Muscle of arm (tissue), 1 donor: ENCODE measurements at regions not wholly inside any gene's neighbourhood (a gene's known extent, or its start where the extent isn't known, plus 50 kb on each side); places are given as distances from the start of the nearest gene placed in this dataset.
"Not testable (repeated sequence)": the region's sequence is repeated elsewhere in the genome, so short reads cannot be mapped to it uniquely, and the experiment has no call there.

ENCODE experiments used
- DNase-seq: peaks from one replicate; pipeline ENCODE4 v3.0.0-alpha.2; 2013

DNA sequence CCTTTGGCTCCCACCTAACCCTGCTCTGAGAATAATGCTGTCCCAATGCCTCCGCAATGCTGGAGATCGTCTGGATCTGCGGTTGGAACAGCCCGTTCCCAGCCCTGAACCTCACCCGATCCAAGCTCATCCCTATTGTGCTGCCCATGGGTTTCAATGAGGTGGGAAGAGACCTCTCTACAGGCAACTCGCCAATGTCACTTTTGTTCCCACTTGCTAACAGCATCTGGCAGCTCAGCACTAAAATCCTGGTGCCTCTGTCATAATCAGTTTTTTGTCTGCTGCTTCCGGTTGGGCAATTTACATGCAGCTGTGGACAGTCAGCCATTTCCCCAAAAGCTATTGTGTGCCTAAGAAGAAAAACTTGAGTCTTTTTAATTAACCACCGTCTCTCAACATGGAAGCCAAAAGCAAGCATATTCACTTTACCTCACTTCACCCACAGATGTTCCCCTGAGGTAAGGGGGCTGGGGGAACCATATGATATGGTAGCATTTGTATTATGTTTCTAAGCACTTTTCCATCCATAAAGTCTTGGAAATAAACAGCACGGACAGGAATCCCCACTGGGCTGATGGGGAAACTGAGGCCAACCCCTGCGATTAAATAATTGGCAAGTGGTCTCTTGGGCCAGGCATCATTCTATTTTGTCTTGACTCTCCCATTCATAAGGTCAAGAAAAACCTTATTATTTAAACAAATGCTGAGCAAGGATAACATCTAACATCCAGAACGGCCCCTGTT lies 159.2 kb upstream of the CDH5 start:
- peak; percentile 27 for DNase-seq

DNA sequence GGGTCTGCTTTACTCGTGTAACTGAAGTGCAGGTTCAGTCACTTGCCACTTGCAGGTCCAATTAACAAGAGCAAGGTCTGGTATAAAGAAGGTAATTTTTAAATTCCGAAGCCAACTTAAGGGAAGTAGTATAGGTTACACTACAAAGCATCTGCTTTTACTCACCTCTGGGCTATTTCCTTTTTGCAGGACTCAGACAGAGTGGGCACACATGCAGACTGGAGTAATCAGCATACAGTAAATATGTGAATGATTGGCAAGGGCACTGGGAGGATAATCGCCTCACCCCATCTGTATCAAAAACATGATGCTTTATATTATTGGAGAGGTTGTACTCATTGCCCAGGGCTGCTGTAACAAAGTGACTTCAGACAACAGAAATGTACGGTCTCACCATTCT lies 160.1 kb upstream of the CDH5 start:
- DNase-seq: no peak

DNA sequence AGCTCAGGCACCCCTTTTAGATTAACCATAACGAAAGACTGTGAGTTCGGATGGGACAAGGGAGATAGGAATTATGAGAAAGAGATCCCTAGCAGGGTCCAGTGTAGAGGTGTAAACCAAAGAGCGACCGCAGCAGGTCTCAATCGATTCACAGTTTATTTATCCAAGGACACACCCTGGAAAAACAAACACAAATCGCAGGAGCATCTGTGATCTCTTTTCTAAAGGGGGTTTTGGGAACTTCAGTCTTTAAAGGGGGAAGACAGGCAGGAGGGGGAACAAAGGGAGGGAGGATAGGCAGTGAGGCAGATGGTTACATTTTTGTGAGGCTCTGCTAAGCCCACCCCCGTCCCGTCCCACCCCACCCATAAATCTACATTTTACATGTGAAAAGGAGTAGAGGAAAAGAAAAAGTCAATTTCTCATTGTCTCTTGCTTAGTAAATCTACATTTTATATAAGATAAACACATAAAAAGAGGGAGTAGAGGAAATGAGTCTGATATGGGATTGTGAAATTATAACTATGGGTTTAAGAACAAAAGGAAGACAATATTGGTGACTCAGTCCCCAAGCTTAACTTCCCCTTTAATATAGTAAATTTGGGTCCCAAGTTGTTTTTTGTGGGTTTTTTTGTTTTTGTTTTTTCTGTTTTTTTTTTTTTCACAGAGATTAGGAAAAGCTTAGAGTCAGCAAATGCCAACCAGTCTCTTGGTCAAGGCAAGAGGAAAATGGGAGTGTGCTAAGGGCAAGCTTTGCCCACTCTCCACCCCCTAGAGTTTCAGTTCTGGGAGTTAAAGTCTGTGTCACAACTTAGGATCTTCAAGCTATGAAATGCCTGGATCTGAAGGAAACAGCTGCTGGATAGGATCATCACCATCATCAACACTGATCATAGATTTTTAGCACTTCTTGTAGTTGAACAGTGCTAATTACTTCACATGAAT lies 160.9 kb upstream of the CDH5 start:
- no peak for DNase-seq

GRCh38 chr16:66204756-66205155 lies 161.7 kb upstream of the CDH5 start:
- no peak for DNase-seq

DNA sequence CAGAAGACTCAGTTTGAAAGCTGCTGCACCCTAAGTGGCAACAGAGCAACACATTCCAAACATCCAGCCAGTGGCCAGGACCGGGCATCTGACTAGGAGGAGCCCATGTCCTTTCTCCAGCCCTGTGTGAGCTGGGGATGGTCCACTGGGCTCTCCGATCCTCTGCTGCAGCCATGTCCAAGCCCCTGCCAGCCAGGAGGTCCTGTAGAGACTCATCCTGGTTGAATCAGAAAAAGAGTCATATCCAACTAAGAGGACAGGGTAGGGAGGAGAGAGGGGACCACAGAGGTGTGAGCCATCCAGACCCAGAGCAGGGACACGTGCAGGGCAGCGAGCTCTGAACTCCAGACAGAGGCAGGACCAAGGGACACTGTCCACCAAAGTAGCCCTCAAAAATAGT lies 163.0 kb upstream of the CDH5 start:
- DNase-seq: no peak

DNA sequence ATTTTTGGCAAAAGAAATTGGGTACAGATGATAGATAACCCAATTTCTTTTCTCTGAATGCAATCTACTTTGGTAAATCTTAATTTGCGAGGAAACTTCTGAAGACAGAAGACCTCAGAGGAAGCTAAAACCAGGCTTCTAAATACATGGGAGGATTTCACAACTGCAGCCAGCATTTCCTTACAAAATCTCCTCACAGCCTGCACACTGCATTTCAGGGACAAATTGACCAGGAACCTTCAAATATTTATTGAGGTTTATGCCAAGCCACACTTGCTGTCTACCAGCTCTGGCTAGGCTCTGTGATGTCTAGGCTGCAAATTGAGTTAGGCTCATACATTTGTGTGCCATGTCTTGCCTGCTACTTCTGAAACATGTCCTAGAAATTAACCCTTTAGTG lies 167.3 kb upstream of the CDH5 start:
- no peak for DNase-seq

DNA sequence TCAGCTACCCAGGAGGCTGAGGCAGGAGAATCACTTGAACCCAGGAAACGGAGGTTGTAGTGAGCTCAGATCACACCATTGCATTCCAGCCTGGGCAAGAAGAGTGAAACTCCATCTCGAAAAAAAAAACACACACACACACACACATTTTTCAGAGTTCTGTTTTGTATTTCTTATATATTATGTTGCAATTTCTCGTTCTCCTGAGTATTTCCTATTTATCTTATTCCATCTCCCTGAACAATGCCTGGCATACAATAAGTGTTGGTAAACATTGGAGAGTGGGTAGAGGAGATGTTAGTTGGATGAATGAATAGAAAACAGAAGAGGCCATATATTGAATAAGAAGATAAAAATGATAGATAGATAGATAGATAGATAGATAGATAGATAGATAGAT lies 167.8 kb upstream of the CDH5 start:
- no peak for DNase-seq

DNA sequence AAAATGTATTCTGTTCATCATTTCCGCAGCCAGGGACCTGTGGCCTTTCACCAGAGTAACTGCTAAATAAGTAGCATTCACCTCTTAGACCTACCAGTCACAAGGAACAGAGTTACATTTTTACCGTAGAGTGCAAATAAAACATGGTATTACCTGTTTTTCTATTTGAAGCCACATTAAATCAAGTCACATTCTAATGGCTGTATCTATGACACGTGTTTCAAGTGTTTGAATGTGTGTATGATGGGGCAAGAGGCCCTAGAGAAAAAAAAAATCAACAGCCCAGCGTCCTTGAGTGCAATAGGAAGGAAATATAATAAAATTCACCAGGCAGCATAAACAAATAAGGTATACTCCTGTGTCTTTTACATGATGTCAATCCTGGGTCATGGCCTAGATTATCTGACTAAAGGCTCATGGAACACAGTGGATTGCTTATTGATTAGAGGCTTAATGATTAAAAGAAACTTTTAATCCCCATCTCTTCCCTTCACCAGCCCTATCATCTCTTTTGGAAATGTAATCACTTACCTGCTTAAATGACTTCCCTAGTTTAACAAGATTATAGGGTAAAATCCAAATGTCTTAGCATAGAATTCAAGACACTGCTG lies 168.7 kb upstream of the CDH5 start:
- no peak for DNase-seq

- DNase-seq: no peak
Measured at GRCh38 chr16:66196770-66197169, 169.7 kb upstream of the CDH5 start.

DNA sequence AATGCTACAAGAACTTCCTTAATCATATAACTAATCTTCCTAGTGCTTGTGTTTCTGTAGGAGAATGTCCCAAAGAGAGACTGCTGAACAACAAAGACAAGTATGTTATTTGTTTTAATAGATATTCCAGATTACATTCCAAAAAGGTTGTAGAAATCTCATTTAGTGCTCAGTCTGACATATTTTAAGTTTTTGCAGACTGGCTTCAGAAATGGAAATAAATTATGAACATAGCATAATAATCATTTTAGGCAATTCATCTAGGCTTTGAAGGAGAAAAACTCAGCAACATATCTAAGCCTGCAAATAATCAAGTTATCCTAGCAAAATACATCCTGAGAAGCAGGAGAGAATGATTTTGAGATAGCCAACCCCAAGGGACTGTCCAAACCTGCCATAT lies 171.6 kb upstream of the CDH5 start:
- no peak for DNase-seq

- no peak for DNase-seq
Measured at GRCh38 chr16:66193543-66194229, 172.8 kb upstream of the CDH5 start.

- no peak for DNase-seq
Measured at GRCh38 chr16:66190411-66190810, 176.1 kb upstream of the CDH5 start.

- DNase-seq: no peak
Measured at GRCh38 chr16:66189951-66190350, 176.5 kb upstream of the CDH5 start.

GRCh38 chr16:66188917-66189725 lies 177.4 kb upstream of the CDH5 start:
- DNase-seq: peak; percentile 69

GRCh38 chr16:66186251-66186785 lies 180.2 kb upstream of the CDH5 start:
- DNase-seq: no peak

DNA sequence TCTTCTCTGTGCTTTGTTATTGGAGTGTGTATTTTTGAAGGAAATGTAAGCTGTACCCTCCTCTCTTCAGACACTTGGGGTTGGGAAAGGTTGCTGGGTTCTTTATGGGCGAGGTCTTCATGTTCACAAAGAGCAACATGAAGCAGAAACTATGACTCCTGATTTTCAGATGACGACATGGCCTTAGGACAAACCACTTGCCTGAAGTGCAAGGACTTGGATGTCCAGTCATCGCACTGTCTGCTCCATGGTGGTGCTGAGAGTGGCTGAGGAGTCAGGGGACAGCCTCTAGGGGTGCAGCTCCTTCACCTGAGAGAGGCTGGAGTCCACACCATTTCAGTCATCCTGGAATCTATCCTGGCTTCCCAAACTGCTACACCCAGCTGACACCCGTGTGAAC lies 183.9 kb upstream of the CDH5 start:
- no peak for DNase-seq

- no peak for DNase-seq
Measured at GRCh38 chr16:66176731-66177130, 189.8 kb upstream of the CDH5 start.

GRCh38 chr16:66176111-66176510 lies 190.4 kb upstream of the CDH5 start:
- DNase-seq: no peak

GRCh38 chr16:66175636-66176035 lies 190.9 kb upstream of the CDH5 start:
- no peak for DNase-seq

DNA sequence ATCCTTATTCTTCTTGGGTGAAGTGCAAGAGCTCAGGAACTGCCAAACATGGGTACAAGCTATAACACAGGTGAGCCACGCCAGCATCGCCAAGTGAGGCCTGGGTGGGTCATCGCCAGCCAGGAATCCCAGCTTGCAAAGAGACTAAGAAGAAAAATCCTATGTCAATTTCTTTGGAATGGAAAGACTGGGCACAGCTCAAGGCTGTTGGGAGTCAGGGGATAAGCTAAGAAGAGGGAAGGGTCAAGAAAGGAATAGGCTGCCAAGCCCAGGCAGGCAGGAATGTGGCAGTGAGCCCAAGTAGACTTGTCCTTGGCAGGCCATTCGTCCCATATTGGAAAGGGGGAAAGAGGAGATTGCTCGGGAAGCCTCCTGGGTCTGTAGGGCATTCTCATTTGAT lies 191.4 kb upstream of the CDH5 start:
- no peak for DNase-seq

DNA sequence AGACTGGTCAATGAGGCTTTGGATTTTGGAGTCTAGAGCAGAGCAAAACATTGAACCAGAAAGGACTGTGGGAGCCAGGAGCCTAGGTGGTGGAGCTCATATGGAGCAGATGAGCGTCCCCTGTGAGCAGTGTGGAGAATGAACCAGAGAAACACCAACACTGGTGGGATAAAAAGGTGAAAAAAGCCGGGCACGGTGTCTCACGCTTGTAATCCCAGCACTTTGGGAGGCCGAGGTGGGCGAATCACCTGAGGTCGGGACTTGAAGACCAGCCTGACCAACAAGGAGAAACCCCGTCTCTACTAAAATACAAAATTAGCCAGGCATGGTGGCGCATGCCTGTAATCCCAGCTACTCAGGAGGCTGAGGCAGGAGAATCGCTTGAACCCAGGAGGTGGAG lies 192.7 kb upstream of the CDH5 start:
- not testable (repeated sequence) for DNase-seq
